ENCODE measurements at regions not wholly inside any gene's neighbourhood (a gene's known extent, or its start where the extent isn't known, plus 50 kb on each side); places are given as distances from the start of the nearest gene placed in this dataset.

GRCh38 chr13:76406243-76406642 is 480.0 kb downstream of the KCTD12 start:
- H3K36me3 ChIP-seq (ENCODE audit: control insufficient read depth in 1 of 2, insufficient read depth in 2 of 2, low read length in 2 of 2) = no peaks in the 10 kb centered on the region
- H3K9me3 ChIP-seq (ENCODE audit: control insufficient read depth in 1 of 2, low read length in 2 of 2) = no peaks in the 10 kb centered on the region
- no peak overlapping the region for H3K9ac ChIP-seq (ENCODE audit: low read depth in 1 of 2, low read length in 2 of 2)
- no peak overlapping the region for H3K4me3 ChIP-seq (ENCODE audit: low read depth in 1 of 2, low read length in 2 of 2)
- H3K27ac ChIP-seq (ENCODE audit: low read depth, low read length) = no peak overlapping the region
- no peaks in the 10 kb centered on the region for H3K27me3 ChIP-seq (ENCODE audit: control insufficient read depth in 1 of 2, insufficient read depth in 2 of 2, low read length in 2 of 2)
- no peaks in the 10 kb centered on the region for H3K4me1 ChIP-seq (ENCODE audit: control insufficient read depth in 1 of 2, insufficient read depth in 2 of 2, low read length in 2 of 2)

GRCh38 chr13:76398425-76398824 is 487.8 kb downstream of the KCTD12 start:
- no peaks in the 10 kb centered on the region for H3K27me3 ChIP-seq (ENCODE audit: control insufficient read depth in 1 of 2, insufficient read depth in 2 of 2, low read length in 2 of 2)
- H3K9ac ChIP-seq (ENCODE audit: low read depth in 1 of 2, low read length in 2 of 2) = no peak overlapping the region

GRCh38 chr13:76397413-76397812 is 488.8 kb downstream of the KCTD12 start:
- H3K4me1 ChIP-seq (ENCODE audit: control insufficient read depth in 1 of 2, insufficient read depth in 2 of 2, low read length in 2 of 2) = no peaks in the 10 kb centered on the region
- H3K9ac ChIP-seq (ENCODE audit: low read depth in 1 of 2, low read length in 2 of 2) = no peak overlapping the region
- no peaks in the 10 kb centered on the region for H3K9me3 ChIP-seq (ENCODE audit: control insufficient read depth in 1 of 2, low read length in 2 of 2)
- no peaks in the 10 kb centered on the region for H3K36me3 ChIP-seq (ENCODE audit: control insufficient read depth in 1 of 2, insufficient read depth in 2 of 2, low read length in 2 of 2)
- no peak overlapping the region for H3K4me3 ChIP-seq (ENCODE audit: low read depth in 1 of 2, low read length in 2 of 2)
- H3K27ac ChIP-seq (ENCODE audit: low read depth, low read length) = no peak overlapping the region
- no peaks in the 10 kb centered on the region for H3K27me3 ChIP-seq (ENCODE audit: control insufficient read depth in 1 of 2, insufficient read depth in 2 of 2, low read length in 2 of 2)

More at GRCh38 chr13:76398425-76398824, 487.8 kb downstream of the KCTD12 start:
- Histone ChIP-seq H3K36me3 (ENCODE audit: control insufficient read depth in 1 of 2, insufficient read depth in 2 of 2, low read length in 2 of 2) (no peaks in the 10 kb centered on the region), H3K9me3 (ENCODE audit: control insufficient read depth in 1 of 2, low read length in 2 of 2) (no peaks in the 10 kb centered on the region), H3K4me3 (ENCODE audit: low read depth in 1 of 2, low read length in 2 of 2) (no peak overlapping the region), H3K27ac (ENCODE audit: low read depth, low read length) (no peak overlapping the region), H3K4me1 (ENCODE audit: control insufficient read depth in 1 of 2, insufficient read depth in 2 of 2, low read length in 2 of 2) (no peaks in the 10 kb centered on the region)

- Histone ChIP-seq H3K27ac (ENCODE audit: low read depth, low read length) (no peak overlapping the region), H3K9me3 (ENCODE audit: control insufficient read depth in 1 of 2, low read length in 2 of 2) (no peaks in the 10 kb centered on the region), H3K4me3 (ENCODE audit: low read depth in 1 of 2, low read length in 2 of 2) (no peak overlapping the region), H3K9ac (ENCODE audit: low read depth in 1 of 2, low read length in 2 of 2) (no peak overlapping the region), H3K27me3 (ENCODE audit: control insufficient read depth in 1 of 2, insufficient read depth in 2 of 2, low read length in 2 of 2) (no peaks in the 10 kb centered on the region), H3K36me3 (ENCODE audit: control insufficient read depth in 1 of 2, insufficient read depth in 2 of 2, low read length in 2 of 2) (no peaks in the 10 kb centered on the region), H3K4me1 (ENCODE audit: control insufficient read depth in 1 of 2, insufficient read depth in 2 of 2, low read length in 2 of 2) (no peaks in the 10 kb centered on the region)
These were observed 496.9 kb downstream of the KCTD12 start for GRCh38 chr13:76389321-76389720.

GRCh38 chr13:76387566-76387965 is 498.6 kb downstream of the KCTD12 start:
- no peak overlapping the region for H3K27ac ChIP-seq (ENCODE audit: low read depth, low read length)
- H3K4me1 ChIP-seq (ENCODE audit: control insufficient read depth in 1 of 2, insufficient read depth in 2 of 2, low read length in 2 of 2) = no peaks in the 10 kb centered on the region
- H3K4me3 ChIP-seq (ENCODE audit: low read depth in 1 of 2, low read length in 2 of 2) = no peak overlapping the region
- H3K9me3 ChIP-seq (ENCODE audit: control insufficient read depth in 1 of 2, low read length in 2 of 2) = no peaks in the 10 kb centered on the region
- H3K36me3 ChIP-seq (ENCODE audit: control insufficient read depth in 1 of 2, insufficient read depth in 2 of 2, low read length in 2 of 2) = no peaks in the 10 kb centered on the region
- H3K27me3 ChIP-seq (ENCODE audit: control insufficient read depth in 1 of 2, insufficient read depth in 2 of 2, low read length in 2 of 2) = no peaks in the 10 kb centered on the region
- H3K9ac ChIP-seq (ENCODE audit: low read depth in 1 of 2, low read length in 2 of 2) = no peak overlapping the region

GRCh38 chr13:76386321-76386720 is 499.9 kb downstream of the KCTD12 start:
- Histone ChIP-seq H3K4me1 (ENCODE audit: control insufficient read depth in 1 of 2, insufficient read depth in 2 of 2, low read length in 2 of 2) (no peaks in the 10 kb centered on the region), H3K27ac (ENCODE audit: low read depth, low read length) (no peak overlapping the region), H3K27me3 (ENCODE audit: control insufficient read depth in 1 of 2, insufficient read depth in 2 of 2, low read length in 2 of 2) (no peaks in the 10 kb centered on the region), H3K9ac (ENCODE audit: low read depth in 1 of 2, low read length in 2 of 2) (no peak overlapping the region), H3K9me3 (ENCODE audit: control insufficient read depth in 1 of 2, low read length in 2 of 2) (no peaks in the 10 kb centered on the region), H3K4me3 (ENCODE audit: low read depth in 1 of 2, low read length in 2 of 2) (no peak overlapping the region), H3K36me3 (ENCODE audit: control insufficient read depth in 1 of 2, insufficient read depth in 2 of 2, low read length in 2 of 2) (no peaks in the 10 kb centered on the region)

GRCh38 chr13:76385586-76385985 is 500.6 kb downstream of the KCTD12 start:
- H3K36me3 ChIP-seq (ENCODE audit: control insufficient read depth in 1 of 2, insufficient read depth in 2 of 2, low read length in 2 of 2) = no peaks in the 10 kb centered on the region
- no peak overlapping the region for H3K27ac ChIP-seq (ENCODE audit: low read depth, low read length)
- H3K9ac ChIP-seq (ENCODE audit: low read depth in 1 of 2, low read length in 2 of 2) = no peak overlapping the region
- H3K4me3 ChIP-seq (ENCODE audit: low read depth in 1 of 2, low read length in 2 of 2) = no peak overlapping the region
- H3K9me3 ChIP-seq (ENCODE audit: control insufficient read depth in 1 of 2, low read length in 2 of 2) = no peaks in the 10 kb centered on the region
- no peaks in the 10 kb centered on the region for H3K4me1 ChIP-seq (ENCODE audit: control insufficient read depth in 1 of 2, insufficient read depth in 2 of 2, low read length in 2 of 2)
- no peaks in the 10 kb centered on the region for H3K27me3 ChIP-seq (ENCODE audit: control insufficient read depth in 1 of 2, insufficient read depth in 2 of 2, low read length in 2 of 2)

- Histone ChIP-seq H3K27ac (ENCODE audit: low read depth, low read length) (no peak overlapping the region), H3K9ac (ENCODE audit: low read depth in 1 of 2, low read length in 2 of 2) (no peak overlapping the region), H3K9me3 (ENCODE audit: control insufficient read depth in 1 of 2, low read length in 2 of 2) (no peaks in the 10 kb centered on the region), H3K4me3 (ENCODE audit: low read depth in 1 of 2, low read length in 2 of 2) (no peak overlapping the region), H3K27me3 (ENCODE audit: control insufficient read depth in 1 of 2, insufficient read depth in 2 of 2, low read length in 2 of 2) (no peaks in the 10 kb centered on the region), H3K36me3 (ENCODE audit: control insufficient read depth in 1 of 2, insufficient read depth in 2 of 2, low read length in 2 of 2) (no peaks in the 10 kb centered on the region), H3K4me1 (ENCODE audit: control insufficient read depth in 1 of 2, insufficient read depth in 2 of 2, low read length in 2 of 2) (no peaks in the 10 kb centered on the region)
These were observed 502.3 kb downstream of the KCTD12 start for GRCh38 chr13:76383676-76384461.

- H3K27ac ChIP-seq (ENCODE audit: low read depth, low read length) = no peak overlapping the region
- H3K4me3 ChIP-seq (ENCODE audit: low read depth in 1 of 2, low read length in 2 of 2) = no peak overlapping the region
- H3K9ac ChIP-seq (ENCODE audit: low read depth in 1 of 2, low read length in 2 of 2) = no peak overlapping the region
- no peaks in the 10 kb centered on the region for H3K9me3 ChIP-seq (ENCODE audit: control insufficient read depth in 1 of 2, low read length in 2 of 2)
- no peaks in the 10 kb centered on the region for H3K36me3 ChIP-seq (ENCODE audit: control insufficient read depth in 1 of 2, insufficient read depth in 2 of 2, low read length in 2 of 2)
- H3K27me3 ChIP-seq (ENCODE audit: control insufficient read depth in 1 of 2, insufficient read depth in 2 of 2, low read length in 2 of 2) = no peaks in the 10 kb centered on the region
- H3K4me1 ChIP-seq (ENCODE audit: control insufficient read depth in 1 of 2, insufficient read depth in 2 of 2, low read length in 2 of 2) = no peaks in the 10 kb centered on the region
These were observed 505.6 kb downstream of the KCTD12 start for GRCh38 chr13:76380446-76381065.

- Histone ChIP-seq H3K4me1 (ENCODE audit: control insufficient read depth in 1 of 2, insufficient read depth in 2 of 2, low read length in 2 of 2) (no peaks in the 10 kb centered on the region), H3K9me3 (ENCODE audit: control insufficient read depth in 1 of 2, low read length in 2 of 2) (no peaks in the 10 kb centered on the region), H3K4me3 (ENCODE audit: low read depth in 1 of 2, low read length in 2 of 2) (no peak overlapping the region), H3K27ac (ENCODE audit: low read depth, low read length) (no peak overlapping the region), H3K27me3 (ENCODE audit: control insufficient read depth in 1 of 2, insufficient read depth in 2 of 2, low read length in 2 of 2) (no peaks in the 10 kb centered on the region), H3K9ac (ENCODE audit: low read depth in 1 of 2, low read length in 2 of 2) (no peak overlapping the region), H3K36me3 (ENCODE audit: control insufficient read depth in 1 of 2, insufficient read depth in 2 of 2, low read length in 2 of 2) (no peaks in the 10 kb centered on the region)
These were observed 506.7 kb downstream of the KCTD12 start for GRCh38 chr13:76379341-76380105.

Data from duodenal mucosa (tissue), 2 donors.